Natural killer cell (primary cell): ENCODE measurements at regions not wholly inside any gene's neighbourhood (a gene's known extent, or its start where the extent isn't known, plus 50 kb on each side); places are given as distances from the start of the nearest gene placed in this dataset.
A peak's percentile ranks its signal among the peaks of the same experiment; 100 is the strongest.

Experiments used
- ATAC-seq, 3 donors: fragments of 150-1000 bp in 2 of 3; fragments of 200-7000 bp in 1 of 3; cut with Tn5 transposase; 1 replicate in 1 of 3; 2 replicates in 2 of 3; pipeline ENCODE4 v1.10.0; 2021; ENCODE audit warnings: mild to moderate bottlenecking in 2 of 3, moderate library complexity in 2 of 3
- DNase-seq, 2 donors: peaks; one replicate each; pipeline versions ENCODE4 v3.0.0 to v3.0.0-alpha.2; 2013 to 2021; ENCODE audit warnings: mixed read lengths in 1 of 2
- H3K27ac ChIP-seq: one replicate; pipeline ENCODE4 v1.5.1; 2013; ENCODE audit warnings: mild to moderate bottlenecking, low read length
- H3K27me3 ChIP-seq: one replicate; pipeline ENCODE4 v1.6.1; 2013; ENCODE audit warnings: low read length; ENCODE audit not compliant: control insufficient read depth, insufficient read depth
- H3K36me3 ChIP-seq: one replicate; pipeline ENCODE4 v1.6.1; 2013; ENCODE audit warnings: low read length; ENCODE audit not compliant: control insufficient read depth, insufficient read depth
- H3K4me1 ChIP-seq: one replicate; pipeline ENCODE4 v1.6.1; 2013; ENCODE audit warnings: low read length; ENCODE audit not compliant: control insufficient read depth, insufficient read depth
- H3K4me3 ChIP-seq: one replicate; pipeline ENCODE4 v1.5.1; 2013; ENCODE audit warnings: low read length
- H3K9me3 ChIP-seq: one replicate; pipeline ENCODE4 v1.6.1; 2013; ENCODE audit warnings: low read length; ENCODE audit not compliant: control insufficient read depth, insufficient read depth
- H3K27ac Mint-ChIP-seq, 2 donors: one replicate each; pipeline ENCODE4 v1.8.0; 2022; ENCODE audit warnings: mild to moderate bottlenecking in 2 of 2, mixed read lengths in 2 of 2, moderate library complexity in 1 of 2
- H3K27me3 Mint-ChIP-seq, 2 donors: one replicate each; pipeline ENCODE4 v1.8.0; 2022; ENCODE audit warnings: low read depth in 2 of 2, mixed read lengths in 2 of 2
- H3K36me3 Mint-ChIP-seq: one replicate; pipeline ENCODE4 v1.8.0; 2022; ENCODE audit warnings: mixed read lengths
- H3K4me1 Mint-ChIP-seq, 2 donors: one replicate each; pipeline ENCODE4 v1.8.0; 2022; ENCODE audit warnings: mixed read lengths in 2 of 2
- H3K4me3 Mint-ChIP-seq: one replicate; pipeline ENCODE4 v1.8.0; 2022; ENCODE audit warnings: mild to moderate bottlenecking, moderate library complexity, mixed read lengths
- H3K9me3 Mint-ChIP-seq, 2 donors: one replicate each; pipeline ENCODE4 v1.8.0; 2022; ENCODE audit warnings: mixed read lengths in 2 of 2
- CTCF ChIP-seq: fragments of 200-600 bp; IDR thresholded peaks from one replicate; pipeline ENCODE4 v1.8.0; 2022; ENCODE audit warnings: antibody characterized with exemption
- WGBS: methylation state at CpG from one replicate; pipeline ENCODE4 v1.1.7; 2013; ENCODE audit warnings: missing lambda C conversion rate; ENCODE audit not compliant: insufficient coverage; 5-methylcytosine and 5-hydroxymethylcytosine counted together
- intact Hi-C: fragments of 100-400 bp; cut with micrococcal nuclease; formaldehyde crosslinking; loops from one replicate; pipeline ENCODE4 v1.14.2; 2022

- H3K36me3 Mint-ChIP-seq, result no peaks in the 10 kb centered on the region
Measured at GRCh38 chrX:125198546-125198945, 121.1 kb upstream of the TEX13C start.

GRCh38 chrX:125202591-125203248 lies 117.0 kb upstream of the TEX13C start:
- no peak overlapping the region for H3K4me3 Mint-ChIP-seq
- ATAC-seq (no peak), DNase-seq (no peak)
- H3K27me3 Mint-ChIP-seq, result peaks cover 28 to 46% of the 10 kb centered on the region in 2 donors
- intact Hi-C loops, result no loop called here
- no peaks in the 10 kb centered on the region for H3K9me3 ChIP-seq
- TF ChIP-seq CTCF, result no peak
- no peak overlapping the region for H3K27ac Mint-ChIP-seq
- no peaks in the 10 kb centered on the region for H3K36me3 ChIP-seq
- peaks cover 14% of the 10 kb centered on the region for H3K4me1 ChIP-seq
- peaks cover 7 to 15% of the 10 kb centered on the region in 2 donors for H3K4me1 Mint-ChIP-seq
- no peak overlapping the region for H3K27ac ChIP-seq
- no peaks in the 10 kb centered on the region for H3K36me3 Mint-ChIP-seq
- WGBS, result 4% methylated on average over 31 of the region's 33 CpGs
- no peak overlapping the region for H3K4me3 ChIP-seq
- H3K27me3 ChIP-seq, result peaks cover 5% of the 10 kb centered on the region
- H3K9me3 Mint-ChIP-seq, result no peaks in the 10 kb centered on the region

More at GRCh38 chrX:125198546-125198945, 121.1 kb upstream of the TEX13C start:
- H3K27ac ChIP-seq, result no peak overlapping the region
- DNase-seq (no peak), ATAC-seq (no peak)
- 71% methylated on average over 1 of the region's 1 CpG for WGBS
- H3K4me1 ChIP-seq, result no peaks in the 10 kb centered on the region
- intact Hi-C loops, result no loop called here
- no peaks in the 10 kb centered on the region for H3K9me3 ChIP-seq
- Mint-ChIP-seq H3K4me3 (no peak overlapping the region), H3K27ac (no peak overlapping the region), H3K4me1 (peaks cover 0 to 4% of the 10 kb centered on the region in 2 donors), H3K9me3 (no peaks in the 10 kb centered on the region), H3K27me3 (peaks cover 17 to 29% of the 10 kb centered on the region in 2 donors)
- TF ChIP-seq CTCF, result no peak
- H3K27me3 ChIP-seq, result peaks cover 4% of the 10 kb centered on the region
- no peaks in the 10 kb centered on the region for H3K36me3 ChIP-seq
- no peak overlapping the region for H3K4me3 ChIP-seq

- TF ChIP-seq CTCF, result no peak
- Mint-ChIP-seq H3K27me3 (peaks cover 28 to 46% of the 10 kb centered on the region in 2 donors), H3K27ac (no peak overlapping the region), H3K4me3 (no peak overlapping the region), H3K9me3 (no peaks in the 10 kb centered on the region), H3K4me1 (peaks cover 7 to 15% of the 10 kb centered on the region in 2 donors), H3K36me3 (no peaks in the 10 kb centered on the region)
- H3K27me3 ChIP-seq, result peaks cover 5% of the 10 kb centered on the region
- no peak overlapping the region for H3K27ac ChIP-seq
- DNase-seq (peak in 1 of 2 donors; percentile 1), ATAC-seq (no peak)
- intact Hi-C loops, result no loop called here
- WGBS, result 4% methylated on average over 21 of the region's 25 CpGs
- no peaks in the 10 kb centered on the region for H3K9me3 ChIP-seq
- H3K36me3 ChIP-seq, result no peaks in the 10 kb centered on the region
- H3K4me3 ChIP-seq, result no peak overlapping the region
- H3K4me1 ChIP-seq, result peaks cover 14% of the 10 kb centered on the region
Measured at GRCh38 chrX:125203365-125203736, 116.3 kb upstream of the TEX13C start.
